ENCODE measurements at regions not wholly inside any gene's neighbourhood (a gene's known extent, or its start where the extent isn't known, plus 50 kb on each side); places are given as distances from the start of the nearest gene placed in this dataset.

DNA sequence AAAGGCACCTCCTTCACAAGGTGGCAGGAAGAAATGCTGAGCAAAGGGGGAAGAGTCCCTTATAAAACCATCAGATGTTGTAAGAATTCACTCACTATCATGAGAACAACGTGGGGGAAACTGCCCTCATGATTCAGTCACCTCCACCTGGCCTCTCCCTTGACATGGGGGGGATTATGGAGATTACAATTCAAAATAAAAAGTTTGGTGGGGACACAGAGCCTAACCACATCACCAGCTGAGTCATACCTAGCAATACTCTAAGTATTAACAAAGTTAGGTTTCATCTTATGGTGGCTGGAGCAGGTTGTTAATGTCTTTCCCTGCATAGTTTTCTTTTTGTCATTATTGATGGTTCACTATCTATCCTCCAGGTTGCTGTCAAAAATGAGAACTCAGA lies 113.2 kb upstream of the PPFIA2 start (continued):
- TF ChIP-seq, protein P1, sequence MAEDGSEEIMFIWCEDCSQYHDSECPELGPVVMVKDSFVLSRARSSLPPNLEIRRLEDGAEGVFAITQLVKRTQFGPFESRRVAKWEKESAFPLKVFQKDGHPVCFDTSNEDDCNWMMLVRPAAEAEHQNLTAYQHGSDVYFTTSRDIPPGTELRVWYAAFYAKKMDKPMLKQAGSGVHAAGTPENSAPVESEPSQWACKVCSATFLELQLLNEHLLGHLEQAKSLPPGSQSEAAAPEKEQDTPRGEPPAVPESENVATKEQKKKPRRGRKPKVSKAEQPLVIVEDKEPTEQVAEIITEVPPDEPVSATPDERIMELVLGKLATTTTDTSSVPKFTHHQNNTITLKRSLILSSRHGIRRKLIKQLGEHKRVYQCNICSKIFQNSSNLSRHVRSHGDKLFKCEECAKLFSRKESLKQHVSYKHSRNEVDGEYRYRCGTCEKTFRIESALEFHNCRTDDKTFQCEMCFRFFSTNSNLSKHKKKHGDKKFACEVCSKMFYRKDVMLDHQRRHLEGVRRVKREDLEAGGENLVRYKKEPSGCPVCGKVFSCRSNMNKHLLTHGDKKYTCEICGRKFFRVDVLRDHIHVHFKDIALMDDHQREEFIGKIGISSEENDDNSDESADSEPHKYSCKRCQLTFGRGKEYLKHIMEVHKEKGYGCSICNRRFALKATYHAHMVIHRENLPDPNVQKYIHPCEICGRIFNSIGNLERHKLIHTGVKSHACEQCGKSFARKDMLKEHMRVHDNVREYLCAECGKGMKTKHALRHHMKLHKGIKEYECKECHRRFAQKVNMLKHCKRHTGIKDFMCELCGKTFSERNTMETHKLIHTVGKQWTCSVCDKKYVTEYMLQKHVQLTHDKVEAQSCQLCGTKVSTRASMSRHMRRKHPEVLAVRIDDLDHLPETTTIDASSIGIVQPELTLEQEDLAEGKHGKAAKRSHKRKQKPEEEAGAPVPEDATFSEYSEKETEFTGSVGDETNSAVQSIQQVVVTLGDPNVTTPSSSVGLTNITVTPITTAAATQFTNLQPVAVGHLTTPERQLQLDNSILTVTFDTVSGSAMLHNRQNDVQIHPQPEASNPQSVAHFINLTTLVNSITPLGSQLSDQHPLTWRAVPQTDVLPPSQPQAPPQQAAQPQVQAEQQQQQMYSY (CRISPR knock-in tag; IDR thresholded peaks at IDR 0.05) = no peak
- TF ChIP-seq GABPB1 (CRISPR knock-in tag; IDR thresholded peaks at IDR 0.05) = no peak
- TF ChIP-seq, protein P2, sequence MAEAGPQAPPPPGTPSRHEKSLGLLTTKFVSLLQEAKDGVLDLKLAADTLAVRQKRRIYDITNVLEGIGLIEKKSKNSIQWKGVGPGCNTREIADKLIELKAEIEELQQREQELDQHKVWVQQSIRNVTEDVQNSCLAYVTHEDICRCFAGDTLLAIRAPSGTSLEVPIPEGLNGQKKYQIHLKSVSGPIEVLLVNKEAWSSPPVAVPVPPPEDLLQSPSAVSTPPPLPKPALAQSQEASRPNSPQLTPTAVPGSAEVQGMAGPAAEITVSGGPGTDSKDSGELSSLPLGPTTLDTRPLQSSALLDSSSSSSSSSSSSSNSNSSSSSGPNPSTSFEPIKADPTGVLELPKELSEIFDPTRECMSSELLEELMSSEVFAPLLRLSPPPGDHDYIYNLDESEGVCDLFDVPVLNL (CRISPR knock-in tag; IDR thresholded peaks at IDR 0.05; ENCODE audit: borderline replicate concordance, low read depth) = no peak

DNA sequence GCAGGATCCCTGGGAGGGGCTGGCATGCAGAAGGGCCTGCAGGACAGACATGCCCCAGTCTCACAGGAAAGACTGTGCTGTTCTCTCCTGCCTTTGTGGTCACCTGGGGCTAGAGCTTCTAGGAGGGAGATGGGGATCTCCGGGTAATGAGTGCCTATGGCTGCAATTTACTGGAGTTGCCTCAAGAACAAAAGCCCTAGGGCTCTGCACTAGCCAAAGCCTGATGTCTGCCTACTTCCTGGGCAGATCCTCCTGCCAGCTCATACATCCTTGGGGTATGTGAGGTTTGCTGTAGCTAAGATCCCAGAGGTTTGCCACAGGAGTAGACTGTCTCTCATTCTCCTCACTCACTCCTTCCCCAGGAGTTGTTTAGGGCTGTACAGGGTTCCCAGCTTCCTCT lies 106.9 kb upstream of the PPFIA2 start:
- Mint-ChIP-seq H3K27me3 (ENCODE audit: low read depth) (no peaks in the 10 kb centered on the region), H3K9me3 (no peaks in the 10 kb centered on the region), H3K36me3 (no peaks in the 10 kb centered on the region), H3K4me3 (no peak overlapping the region), H3K4me1 (peaks cover 9% of the 10 kb centered on the region), H3K27ac (no peak overlapping the region)
- TF ChIP-seq MXD4 (CRISPR knock-in tag; IDR thresholded peaks at IDR 0.05; ENCODE audit: borderline replicate concordance) (no peak), ZNF121 (CRISPR knock-in tag; IDR thresholded peaks at IDR 0.05) (no peak), ATF1 (CRISPR knock-in tag; IDR thresholded peaks at IDR 0.05) (no peak), CBFB (CRISPR knock-in tag; IDR thresholded peaks at IDR 0.05; ENCODE audit: low read depth) (no peak), JUN (CRISPR knock-in tag; IDR thresholded peaks at IDR 0.05) (no peak), NR2C2 (CRISPR knock-in tag; IDR thresholded peaks at IDR 0.05) (no peak), ESRRA (CRISPR knock-in tag; IDR thresholded peaks at IDR 0.05; ENCODE audit: borderline replicate concordance) (no peak), MYBL2 (CRISPR knock-in tag; IDR thresholded peaks at IDR 0.05) (no peak)
- TF ChIP-seq, protein P3, sequence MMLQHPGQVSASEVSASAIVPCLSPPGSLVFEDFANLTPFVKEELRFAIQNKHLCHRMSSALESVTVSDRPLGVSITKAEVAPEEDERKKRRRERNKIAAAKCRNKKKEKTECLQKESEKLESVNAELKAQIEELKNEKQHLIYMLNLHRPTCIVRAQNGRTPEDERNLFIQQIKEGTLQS (CRISPR knock-in tag; conservative IDR thresholded peaks at IDR 0.05) = no peak
- TF ChIP-seq, protein P4, sequence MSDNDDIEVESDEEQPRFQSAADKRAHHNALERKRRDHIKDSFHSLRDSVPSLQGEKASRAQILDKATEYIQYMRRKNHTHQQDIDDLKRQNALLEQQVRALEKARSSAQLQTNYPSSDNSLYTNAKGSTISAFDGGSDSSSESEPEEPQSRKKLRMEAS (CRISPR knock-in tag; IDR thresholded peaks at IDR 0.05) = no peak
- TF ChIP-seq, protein P5, sequence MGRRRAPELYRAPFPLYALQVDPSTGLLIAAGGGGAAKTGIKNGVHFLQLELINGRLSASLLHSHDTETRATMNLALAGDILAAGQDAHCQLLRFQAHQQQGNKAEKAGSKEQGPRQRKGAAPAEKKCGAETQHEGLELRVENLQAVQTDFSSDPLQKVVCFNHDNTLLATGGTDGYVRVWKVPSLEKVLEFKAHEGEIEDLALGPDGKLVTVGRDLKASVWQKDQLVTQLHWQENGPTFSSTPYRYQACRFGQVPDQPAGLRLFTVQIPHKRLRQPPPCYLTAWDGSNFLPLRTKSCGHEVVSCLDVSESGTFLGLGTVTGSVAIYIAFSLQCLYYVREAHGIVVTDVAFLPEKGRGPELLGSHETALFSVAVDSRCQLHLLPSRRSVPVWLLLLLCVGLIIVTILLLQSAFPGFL (CRISPR knock-in tag; IDR thresholded peaks at IDR 0.05; ENCODE audit: borderline replicate concordance) = no peak
- TF ChIP-seq, protein P6, sequence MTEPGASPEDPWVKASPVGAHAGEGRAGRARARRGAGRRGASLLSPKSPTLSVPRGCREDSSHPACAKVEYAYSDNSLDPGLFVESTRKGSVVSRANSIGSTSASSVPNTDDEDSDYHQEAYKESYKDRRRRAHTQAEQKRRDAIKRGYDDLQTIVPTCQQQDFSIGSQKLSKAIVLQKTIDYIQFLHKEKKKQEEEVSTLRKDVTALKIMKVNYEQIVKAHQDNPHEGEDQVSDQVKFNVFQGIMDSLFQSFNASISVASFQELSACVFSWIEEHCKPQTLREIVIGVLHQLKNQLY (CRISPR knock-in tag; IDR thresholded peaks at IDR 0.05) = no peak
- ATAC-seq = peak; percentile 30
- CTCF ChIA-PET = no interaction called here
- DNase-seq (ENCODE audit: low spot score) = no peak
- POLR2A ChIA-PET = no interaction called here

DNA sequence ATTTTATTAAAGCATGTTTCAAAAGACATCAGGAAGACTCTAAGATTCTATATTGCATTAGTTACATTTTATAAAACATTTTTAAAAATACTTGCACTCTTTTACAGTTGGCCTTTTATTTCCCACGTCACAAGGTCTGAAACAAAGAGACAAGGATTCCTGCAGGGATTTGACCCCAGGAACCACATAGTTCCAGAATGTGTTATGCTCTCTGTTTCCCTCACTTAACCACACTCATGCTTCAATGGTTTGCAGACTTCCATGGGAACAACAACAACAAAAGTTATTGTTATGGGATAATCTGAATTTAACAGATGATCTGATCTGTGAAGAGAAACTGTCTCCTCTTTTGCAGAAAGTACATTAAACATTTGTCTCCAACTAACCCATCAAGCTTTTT lies 104.3 kb upstream of the PPFIA2 start:
- DNase-seq (ENCODE audit: low spot score) = no peak
- H3K27ac Mint-ChIP-seq = no peak overlapping the region
- CTCF ChIA-PET = interaction anchor here (0.6 kb wide), 1 partner anchor 80 kb away, joined by 3 read pairs; no protein-coding TSS in a partner anchor
- H3K27me3 Mint-ChIP-seq (ENCODE audit: low read depth) = no peaks in the 10 kb centered on the region
- no peak overlapping the region for H3K4me3 Mint-ChIP-seq
- no peaks in the 10 kb centered on the region for H3K9me3 Mint-ChIP-seq
- H3K36me3 Mint-ChIP-seq = no peaks in the 10 kb centered on the region
- ATAC-seq = peak; percentile 69
- peaks cover 9% of the 10 kb centered on the region for H3K4me1 Mint-ChIP-seq
- POLR2A ChIA-PET = no interaction called here
- TF ChIP-seq, protein P7, sequence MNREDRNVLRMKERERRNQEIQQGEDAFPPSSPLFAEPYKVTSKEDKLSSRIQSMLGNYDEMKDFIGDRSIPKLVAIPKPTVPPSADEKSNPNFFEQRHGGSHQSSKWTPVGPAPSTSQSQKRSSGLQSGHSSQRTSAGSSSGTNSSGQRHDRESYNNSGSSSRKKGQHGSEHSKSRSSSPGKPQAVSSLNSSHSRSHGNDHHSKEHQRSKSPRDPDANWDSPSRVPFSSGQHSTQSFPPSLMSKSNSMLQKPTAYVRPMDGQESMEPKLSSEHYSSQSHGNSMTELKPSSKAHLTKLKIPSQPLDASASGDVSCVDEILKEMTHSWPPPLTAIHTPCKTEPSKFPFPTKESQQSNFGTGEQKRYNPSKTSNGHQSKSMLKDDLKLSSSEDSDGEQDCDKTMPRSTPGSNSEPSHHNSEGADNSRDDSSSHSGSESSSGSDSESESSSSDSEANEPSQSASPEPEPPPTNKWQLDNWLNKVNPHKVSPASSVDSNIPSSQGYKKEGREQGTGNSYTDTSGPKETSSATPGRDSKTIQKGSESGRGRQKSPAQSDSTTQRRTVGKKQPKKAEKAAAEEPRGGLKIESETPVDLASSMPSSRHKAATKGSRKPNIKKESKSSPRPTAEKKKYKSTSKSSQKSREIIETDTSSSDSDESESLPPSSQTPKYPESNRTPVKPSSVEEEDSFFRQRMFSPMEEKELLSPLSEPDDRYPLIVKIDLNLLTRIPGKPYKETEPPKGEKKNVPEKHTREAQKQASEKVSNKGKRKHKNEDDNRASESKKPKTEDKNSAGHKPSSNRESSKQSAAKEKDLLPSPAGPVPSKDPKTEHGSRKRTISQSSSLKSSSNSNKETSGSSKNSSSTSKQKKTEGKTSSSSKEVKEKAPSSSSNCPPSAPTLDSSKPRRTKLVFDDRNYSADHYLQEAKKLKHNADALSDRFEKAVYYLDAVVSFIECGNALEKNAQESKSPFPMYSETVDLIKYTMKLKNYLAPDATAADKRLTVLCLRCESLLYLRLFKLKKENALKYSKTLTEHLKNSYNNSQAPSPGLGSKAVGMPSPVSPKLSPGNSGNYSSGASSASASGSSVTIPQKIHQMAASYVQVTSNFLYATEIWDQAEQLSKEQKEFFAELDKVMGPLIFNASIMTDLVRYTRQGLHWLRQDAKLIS (CRISPR knock-in tag; IDR thresholded peaks at IDR 0.05; ENCODE audit: borderline replicate concordance) = no peak
- no peak for TF ChIP-seq CREB1 (CRISPR knock-in tag; IDR thresholded peaks at IDR 0.05)
- TF ChIP-seq ATF1 (CRISPR knock-in tag; IDR thresholded peaks at IDR 0.05) = no peak
- TF ChIP-seq RELA (CRISPR knock-in tag; IDR thresholded peaks at IDR 0.05; ENCODE audit: borderline replicate concordance) = no peak
- TF ChIP-seq, protein P8, sequence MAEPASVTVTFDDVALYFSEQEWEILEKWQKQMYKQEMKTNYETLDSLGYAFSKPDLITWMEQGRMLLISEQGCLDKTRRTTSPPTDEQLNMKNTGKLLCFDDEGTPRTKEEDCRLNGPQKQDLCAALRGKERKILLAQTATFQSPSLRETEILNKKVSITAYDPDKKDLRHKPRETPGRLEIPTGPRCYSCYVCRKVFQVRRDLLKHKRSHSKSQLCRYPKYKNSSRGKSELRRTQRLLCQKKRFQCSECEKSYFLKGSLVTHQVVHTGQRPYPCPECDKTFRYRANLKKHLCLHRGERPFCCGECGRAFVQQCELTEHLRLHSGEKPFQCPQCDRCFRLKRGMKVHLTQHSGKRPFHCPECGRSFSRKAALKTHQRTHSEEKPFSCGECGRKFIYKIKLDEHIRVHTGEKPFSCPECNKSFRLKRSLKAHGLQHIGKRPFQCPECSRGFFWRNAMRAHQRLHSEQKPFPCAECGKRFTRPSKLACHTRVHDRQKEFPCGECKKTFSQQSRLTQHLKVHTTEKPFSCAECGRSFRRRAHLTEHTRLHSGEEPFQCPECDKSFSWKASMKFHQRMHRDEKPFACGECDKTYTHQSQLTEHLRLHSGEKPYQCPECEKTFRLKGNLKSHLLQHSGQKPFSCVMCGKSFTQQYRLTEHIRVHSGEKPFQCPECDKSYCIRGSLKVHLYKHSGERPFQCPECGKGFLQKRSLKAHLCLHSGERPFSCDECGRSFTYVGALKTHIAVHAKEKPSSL (CRISPR knock-in tag; conservative IDR thresholded peaks at IDR 0.05) = no peak
- TF ChIP-seq SMAD3 (CRISPR knock-in tag; IDR thresholded peaks at IDR 0.05; ENCODE audit: borderline replicate concordance) = no peak
